ENCODE measurements at regions not wholly inside any gene's neighbourhood (a gene's known extent, or its start where the extent isn't known, plus 50 kb on each side); places are given as distances from the start of the nearest gene placed in this dataset.

- H3K27me3 Mint-ChIP-seq (ENCODE audit: insufficient read depth), result no peaks in the 10 kb centered on the region
- H3K9me3 Mint-ChIP-seq, result no peaks in the 10 kb centered on the region
Measured at GRCh38 chr6:72559067-72559466, 62.8 kb upstream of the KCNQ5 start.

GRCh38 chr6:72559555-72559954 lies 62.3 kb upstream of the KCNQ5 start:
- WGBS, 2 experiments (ENCODE audit: insufficient coverage in 1 of 2, insufficient read length in 1 of 2), result 95 to 96% methylated on average over 2 to 3 of the region's 3 CpGs
- Histone ChIP-seq H3K27ac (ENCODE audit: low read depth, low read length) (no peak overlapping the region), H3K27me3 (ENCODE audit: control insufficient read depth, insufficient read depth, low read length, poor library complexity, severe bottlenecking) (no peaks in the 10 kb centered on the region), H3K36me3 (ENCODE audit: control insufficient read depth, insufficient read depth, low read length) (no peaks in the 10 kb centered on the region), H3K4me1 (ENCODE audit: control insufficient read depth, insufficient read depth, low read length) (peaks cover 11% of the 10 kb centered on the region), H3K9ac (ENCODE audit: extremely low read depth, low read length, poor library complexity, severe bottlenecking) (no peak overlapping the region), H3K4me3 (ENCODE audit: low read length) (no peak overlapping the region), H3K9me3 (ENCODE audit: control insufficient read depth, low read length) (no peaks in the 10 kb centered on the region)
- no peak for TF ChIP-seq CTCF (conservative IDR thresholded peaks at IDR 0.05)
- Mint-ChIP-seq H3K4me3 (no peak overlapping the region), H3K27ac (no peak overlapping the region), H3K36me3 (ENCODE audit: low read depth) (no peaks in the 10 kb centered on the region), H3K9me3 (no peaks in the 10 kb centered on the region), H3K27me3 (ENCODE audit: insufficient read depth) (no peaks in the 10 kb centered on the region), H3K4me1 (peaks cover 24% of the 10 kb centered on the region)
- DNase-seq, result no peak

More at GRCh38 chr6:72559067-72559466, 62.8 kb upstream of the KCNQ5 start:
- Histone ChIP-seq H3K4me1 (ENCODE audit: control insufficient read depth, insufficient read depth, low read length) (peaks cover 11% of the 10 kb centered on the region), H3K36me3 (ENCODE audit: control insufficient read depth, insufficient read depth, low read length) (no peaks in the 10 kb centered on the region), H3K27me3 (ENCODE audit: control insufficient read depth, insufficient read depth, low read length, poor library complexity, severe bottlenecking) (no peaks in the 10 kb centered on the region), H3K9ac (ENCODE audit: extremely low read depth, low read length, poor library complexity, severe bottlenecking) (no peak overlapping the region), H3K9me3 (ENCODE audit: control insufficient read depth, low read length) (no peaks in the 10 kb centered on the region), H3K27ac (ENCODE audit: low read depth, low read length) (no peak overlapping the region), H3K4me3 (ENCODE audit: low read length) (no peak overlapping the region)
- no peak overlapping the region for H3K27ac Mint-ChIP-seq
- H3K4me1 Mint-ChIP-seq, result peaks cover 24% of the 10 kb centered on the region
- H3K4me3 Mint-ChIP-seq, result no peak overlapping the region
- DNase-seq, result no peak
- no peaks in the 10 kb centered on the region for H3K36me3 Mint-ChIP-seq (ENCODE audit: low read depth)
- TF ChIP-seq CTCF (conservative IDR thresholded peaks at IDR 0.05), result no peak

GRCh38 chr6:72560721-72561593 lies 60.9 kb upstream of the KCNQ5 start:
- no peaks in the 10 kb centered on the region for H3K27me3 ChIP-seq (ENCODE audit: control insufficient read depth, insufficient read depth, low read length, poor library complexity, severe bottlenecking)
- peak; percentile 61 for DNase-seq
- H3K9ac ChIP-seq (ENCODE audit: extremely low read depth, low read length, poor library complexity, severe bottlenecking), result no peak overlapping the region
- no peaks in the 10 kb centered on the region for H3K27me3 Mint-ChIP-seq (ENCODE audit: insufficient read depth)
- peaks cover 16% of the 10 kb centered on the region for H3K4me1 Mint-ChIP-seq
- TF ChIP-seq CTCF (conservative IDR thresholded peaks at IDR 0.05), result peak; percentile 68
- no peaks in the 10 kb centered on the region for H3K36me3 ChIP-seq (ENCODE audit: control insufficient read depth, insufficient read depth, low read length)
- H3K27ac Mint-ChIP-seq, result peak overlapping the region; percentile 44
- no peaks in the 10 kb centered on the region for H3K9me3 ChIP-seq (ENCODE audit: control insufficient read depth, low read length)
- H3K27ac ChIP-seq (ENCODE audit: low read depth, low read length), result no peak overlapping the region
- 91% methylated on average over 7 to 9 of the region's 9 CpGs for WGBS, 2 experiments (ENCODE audit: insufficient coverage in 1 of 2, insufficient read length in 1 of 2)
- H3K36me3 Mint-ChIP-seq (ENCODE audit: low read depth), result no peaks in the 10 kb centered on the region
- peaks cover 5% of the 10 kb centered on the region for H3K9me3 Mint-ChIP-seq
- H3K4me3 ChIP-seq (ENCODE audit: low read length), result no peak overlapping the region
- no peak overlapping the region for H3K4me3 Mint-ChIP-seq
- peaks cover 6% of the 10 kb centered on the region for H3K4me1 ChIP-seq (ENCODE audit: control insufficient read depth, insufficient read depth, low read length)
